H9 (cell line): ENCODE measurements at regions not wholly inside any gene's neighbourhood (a gene's known extent, or its start where the extent isn't known, plus 50 kb on each side); places are given as distances from the start of the nearest gene placed in this dataset.

Experiments used
- DNase-seq: peaks from one replicate; pipeline ENCODE4 v3.0.0-alpha.2; 2017
- H2AFZ ChIP-seq: one replicate; pipeline ENCODE4 v1.6.1; 2013; ENCODE audit warnings: mild to moderate bottlenecking, low read length, control low read depth, moderate library complexity
- H2AK5ac ChIP-seq: 2 replicates; pipeline ENCODE4 v1.6.1; 2013; ENCODE audit warnings: low read length, control low read depth, mixed read lengths; ENCODE audit not compliant: insufficient read length
- H2BK120ac ChIP-seq: one replicate; pipeline ENCODE4 v1.6.1; 2013; ENCODE audit warnings: low read depth, mild to moderate bottlenecking, low read length, control low read depth, inconsistent platforms; ENCODE audit not compliant: poor library complexity, severe bottlenecking
- H2BK12ac ChIP-seq: 2 replicates; pipeline ENCODE4 v1.6.1; 2013; ENCODE audit warnings: low read length, control low read depth, mixed read lengths, low read depth; ENCODE audit not compliant: insufficient read length
- H2BK15ac ChIP-seq: 2 replicates; pipeline ENCODE4 v1.6.1; 2013; ENCODE audit warnings: low read depth, low read length, control low read depth
- H2BK20ac ChIP-seq: one replicate; pipeline ENCODE4 v1.6.1; 2013; ENCODE audit warnings: low read depth, mild to moderate bottlenecking, low read length, control low read depth, inconsistent platforms; ENCODE audit not compliant: poor library complexity, severe bottlenecking
- H2BK5ac ChIP-seq: 2 replicates; pipeline ENCODE4 v1.6.1; 2013; ENCODE audit warnings: low read length, control low read depth, mixed read lengths; ENCODE audit not compliant: insufficient read length
- H3K14ac ChIP-seq: 2 replicates; pipeline ENCODE4 v1.6.1; 2013; ENCODE audit warnings: low read length, control low read depth; ENCODE audit not compliant: insufficient read depth
- H3K18ac ChIP-seq: 2 replicates; pipeline ENCODE4 v1.6.1; 2013; ENCODE audit warnings: low read depth, mild to moderate bottlenecking, mixed read lengths, low read length, control low read depth; ENCODE audit not compliant: insufficient read length
- H3K23ac ChIP-seq: 2 replicates; pipeline ENCODE4 v1.6.1; 2013; ENCODE audit warnings: low read length, control low read depth, mixed read lengths, low read depth; ENCODE audit not compliant: insufficient read length
- H3K23me2 ChIP-seq: 2 replicates; pipeline ENCODE4 v1.6.1; 2013; ENCODE audit warnings: low read depth, mild to moderate bottlenecking, mixed read lengths, low read length, control low read depth; ENCODE audit not compliant: insufficient read length, poor library complexity, severe bottlenecking
- H3K27ac ChIP-seq: 2 replicates; pipeline ENCODE4 v1.5.1; 2013; ENCODE audit warnings: low read length, control low read depth, mixed read lengths, low read depth; ENCODE audit not compliant: insufficient read length
- H3K27me3 ChIP-seq: 2 replicates; pipeline ENCODE4 v1.6.1; 2013; ENCODE audit warnings: low read length, control low read depth, inconsistent platforms; ENCODE audit not compliant: insufficient read depth
- H3K4ac ChIP-seq: 2 replicates; pipeline ENCODE4 v1.6.1; 2013; ENCODE audit warnings: low read depth, mild to moderate bottlenecking, control low read depth, inconsistent platforms, low read length, moderate library complexity
- H3K4me1 ChIP-seq: 2 replicates; pipeline ENCODE4 v1.6.1; 2013; ENCODE audit warnings: low read length, control low read depth, inconsistent platforms; ENCODE audit not compliant: insufficient read depth
- H3K4me2 ChIP-seq: 2 replicates; pipeline ENCODE4 v1.6.1; 2013; ENCODE audit warnings: low read length, control low read depth, mixed read lengths; ENCODE audit not compliant: insufficient read length, insufficient read depth
- H3K56ac ChIP-seq: 2 replicates; pipeline ENCODE4 v1.6.1; 2013; ENCODE audit warnings: low read depth, mild to moderate bottlenecking, mixed read lengths, low read length, control low read depth; ENCODE audit not compliant: insufficient read length
- H3K79me1 ChIP-seq: 2 replicates; pipeline ENCODE4 v1.6.1; 2013; ENCODE audit warnings: low read depth, mild to moderate bottlenecking, moderate library complexity, low read length, control low read depth, inconsistent platforms; ENCODE audit not compliant: insufficient read depth, poor library complexity, severe bottlenecking
- H3K79me2 ChIP-seq: 2 replicates; pipeline ENCODE4 v1.6.1; 2013; ENCODE audit warnings: low read length, control low read depth, inconsistent platforms; ENCODE audit not compliant: insufficient read depth
- H3K9ac ChIP-seq: 2 replicates; pipeline ENCODE4 v1.6.1; 2013; ENCODE audit warnings: low read length, control low read depth, mixed read lengths; ENCODE audit not compliant: insufficient read length; ENCODE audit errors: extremely low read depth
- H3K9me3 ChIP-seq: one replicate; pipeline ENCODE4 v1.6.1; 2013; ENCODE audit warnings: low read depth, low read length, inconsistent platforms; ENCODE audit not compliant: control insufficient read depth
- H3T11ph ChIP-seq: one replicate; pipeline ENCODE4 v1.6.1; 2013; ENCODE audit warnings: mild to moderate bottlenecking, low read length, control low read depth, inconsistent platforms
- H4K20me1 ChIP-seq: one replicate; pipeline ENCODE4 v1.6.1; 2013; ENCODE audit not compliant: control insufficient read depth, insufficient read length, insufficient read depth
- H4K5ac ChIP-seq: 2 replicates; pipeline ENCODE4 v1.6.1; 2013; ENCODE audit warnings: low read depth, mild to moderate bottlenecking, mixed read lengths, low read length, control low read depth; ENCODE audit not compliant: insufficient read length
- H4K8ac ChIP-seq: replicated peaks from 2 replicates; pipeline ENCODE4 v1.6.1; 2013; ENCODE audit warnings: low read length, control low read depth, mixed read lengths, low read depth; ENCODE audit not compliant: insufficient read length
- H4K91ac ChIP-seq: 2 replicates; pipeline ENCODE4 v1.6.1; 2013; ENCODE audit warnings: low read depth, mild to moderate bottlenecking, moderate library complexity, mixed read lengths, low read length, control low read depth; ENCODE audit not compliant: insufficient read length
- H3K27ac Mint-ChIP-seq, 3 experiments: 2 replicates in 2 of 3; 3 replicates in 1 of 3; pipeline ENCODE4 v1.8.0; 2020 to 2021; ENCODE audit warnings: mixed read lengths in 3 of 3, mild to moderate bottlenecking in 1 of 3, moderate library complexity in 1 of 3
- H3K27me3 Mint-ChIP-seq: 2 replicates; pipeline ENCODE4 v1.8.0; 2021; ENCODE audit warnings: low read depth, mild to moderate bottlenecking, moderate library complexity, mixed read lengths
- H3K36me3 Mint-ChIP-seq, 3 experiments: 2 replicates in 2 of 3; 3 replicates in 1 of 3; pipeline ENCODE4 v1.8.0; 2020 to 2021; ENCODE audit warnings: low read depth in 3 of 3, mixed read lengths in 3 of 3; ENCODE audit not compliant: insufficient read depth in 1 of 3
- H3K4me1 Mint-ChIP-seq, 2 experiments: 2 replicates each; pipeline ENCODE4 v1.8.0; 2020; ENCODE audit warnings: mixed read lengths in 2 of 2
- H3K4me3 Mint-ChIP-seq, 2 experiments: 2 replicates in 1 of 2; 3 replicates in 1 of 2; pipeline ENCODE4 v1.8.0; 2020 to 2021; ENCODE audit warnings: mild to moderate bottlenecking in 2 of 2, mixed read lengths in 2 of 2, moderate library complexity in 1 of 2
- H3K9me3 Mint-ChIP-seq, 2 experiments: 2 replicates in 1 of 2; 3 replicates in 1 of 2; pipeline ENCODE4 v1.8.0; 2020; ENCODE audit warnings: mild to moderate bottlenecking in 2 of 2, mixed read lengths in 2 of 2, moderate library complexity in 1 of 2
- CTCF ChIP-seq: fragments of 200-600 bp; sonication (generic); conservative IDR thresholded peaks from 3 replicates; pipeline ENCODE4 v1.8.0; 2021; ENCODE audit warnings: antibody characterized with exemption, mild to moderate bottlenecking
- whole genome bisulfite sequencing: extraction: QIAGEN DNeasy Blood & Tissue Kit; methylation state at CpG from one replicate; pipeline ENCODE4 v1.1.7; 2013; ENCODE audit warnings: missing lambda C conversion rate, low lambda C conversion rate, mixed read lengths; ENCODE audit not compliant: insufficient read length; ENCODE audit errors: extremely low coverage; 5-methylcytosine and 5-hydroxymethylcytosine counted together

- Histone ChIP-seq H2AFZ (peak overlapping the region; percentile 59), H3K27ac (no peak overlapping the region), H3K9ac (no peak overlapping the region), H3K23me2 (no peaks in the 10 kb centered on the region), H3K4ac (no peak overlapping the region), H2BK12ac (no peak overlapping the region), H2BK15ac (no peak overlapping the region), H3K9me3 (no peaks in the 10 kb centered on the region), H4K8ac (no peak overlapping the region), H3T11ph (no peak overlapping the region), H2AK5ac (no peak overlapping the region), H2BK20ac (no peak overlapping the region), H3K79me2 (no peaks in the 10 kb centered on the region), H3K56ac (no peak overlapping the region), H3K27me3 (no peaks in the 10 kb centered on the region), H2BK120ac (no peak overlapping the region), H3K14ac (no peak overlapping the region), H3K23ac (no peak overlapping the region), H3K18ac (no peak overlapping the region), H4K5ac (no peak overlapping the region), H3K4me1 (peaks cover 20% of the 10 kb centered on the region; the same call in 1 of the 2 replicates), H2BK5ac (no peak overlapping the region), H4K91ac (no peak overlapping the region), H3K79me1 (no peaks in the 10 kb centered on the region), H3K4me2 (no peak overlapping the region), H4K20me1 (no peaks in the 10 kb centered on the region)
- TF ChIP-seq CTCF: no peak
- H3K9me3 Mint-ChIP-seq: no peaks in the 10 kb centered on the region
- H3K36me3 Mint-ChIP-seq: no peaks in the 10 kb centered on the region
- H3K27me3 Mint-ChIP-seq: no peaks in the 10 kb centered on the region
- H3K4me3 Mint-ChIP-seq: no peak overlapping the region
- peaks cover 38 to 46% of the 10 kb centered on the region in 2 experiments for H3K4me1 Mint-ChIP-seq
- no CpG with 5 or more reads among the region's 4 CpGs for WGBS
- no peak for DNase-seq
- H3K27ac Mint-ChIP-seq: no peak overlapping the region
Observed at GRCh38 chr12:24746006-24746671, 202.8 kb downstream of the BCAT1 start.
